Testis (tissue), 2 donors: ENCODE measurements at regions not wholly inside any gene's neighbourhood (a gene's known extent, or its start where the extent isn't known, plus 50 kb on each side); places are given as distances from the start of the nearest gene placed in this dataset.

Experiments
- POLR2A ChIP-seq: fragments of 450-650 bp; IDR thresholded peaks from one replicate; pipeline ENCODE4 v1.6.1; 2017; ENCODE audit warnings: antibody characterized with exemption, mild to moderate bottlenecking, moderate library complexity
- TF ChIP-seq, protein P1 (sequence below), 3 experiments: fragments of 450-650 bp in 2 of 3; fragments of 200-600 bp in 1 of 3; sonication (generic) in 1 of 3; IDR thresholded peaks; one replicate each; pipeline ENCODE4 v1.5.1; 2016 to 2019; ENCODE audit warnings: antibody characterized with exemption in 3 of 3, mild to moderate bottlenecking in 2 of 3, moderate library complexity in 1 of 3

DNA sequence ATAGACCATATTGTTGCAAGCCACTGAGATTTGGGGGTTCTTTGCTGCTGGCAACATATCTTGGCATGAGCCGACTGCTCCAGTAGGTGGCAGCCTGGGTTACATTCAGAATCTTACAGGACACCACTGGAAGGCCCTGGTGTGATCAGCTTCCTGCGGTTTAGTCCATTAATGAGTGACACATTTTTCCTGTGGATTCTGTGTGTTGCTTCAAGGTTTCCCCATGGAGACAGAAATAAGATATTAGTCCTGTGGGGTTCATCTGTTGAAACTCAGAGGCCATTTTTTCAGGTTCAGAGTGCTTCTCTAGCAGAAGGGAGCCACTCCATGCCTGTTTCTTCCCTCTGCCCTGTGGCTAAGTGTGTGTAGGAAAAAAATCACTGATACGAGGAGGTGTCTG lies 116.2 kb downstream of the MFSD1 start:
- TF ChIP-seq, protein P1, sequence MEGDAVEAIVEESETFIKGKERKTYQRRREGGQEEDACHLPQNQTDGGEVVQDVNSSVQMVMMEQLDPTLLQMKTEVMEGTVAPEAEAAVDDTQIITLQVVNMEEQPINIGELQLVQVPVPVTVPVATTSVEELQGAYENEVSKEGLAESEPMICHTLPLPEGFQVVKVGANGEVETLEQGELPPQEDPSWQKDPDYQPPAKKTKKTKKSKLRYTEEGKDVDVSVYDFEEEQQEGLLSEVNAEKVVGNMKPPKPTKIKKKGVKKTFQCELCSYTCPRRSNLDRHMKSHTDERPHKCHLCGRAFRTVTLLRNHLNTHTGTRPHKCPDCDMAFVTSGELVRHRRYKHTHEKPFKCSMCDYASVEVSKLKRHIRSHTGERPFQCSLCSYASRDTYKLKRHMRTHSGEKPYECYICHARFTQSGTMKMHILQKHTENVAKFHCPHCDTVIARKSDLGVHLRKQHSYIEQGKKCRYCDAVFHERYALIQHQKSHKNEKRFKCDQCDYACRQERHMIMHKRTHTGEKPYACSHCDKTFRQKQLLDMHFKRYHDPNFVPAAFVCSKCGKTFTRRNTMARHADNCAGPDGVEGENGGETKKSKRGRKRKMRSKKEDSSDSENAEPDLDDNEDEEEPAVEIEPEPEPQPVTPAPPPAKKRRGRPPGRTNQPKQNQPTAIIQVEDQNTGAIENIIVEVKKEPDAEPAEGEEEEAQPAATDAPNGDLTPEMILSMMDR (IDR thresholded peaks at IDR 0.05), result peak in 1 of 3 experiments; percentile 35
- no peak for TF ChIP-seq POLR2A
